Hepatocyte (in vitro differentiated cells): ENCODE measurements at regions not wholly inside any gene's neighbourhood (a gene's known extent, or its start where the extent isn't known, plus 50 kb on each side); places are given as distances from the start of the nearest gene placed in this dataset.

Experiments used
- CTCF ChIP-seq: fragments of 200-600 bp; sonication (generic); IDR thresholded peaks from 2 replicates; pipeline ENCODE4 v1.5.1; 2016; ENCODE audit warnings: antibody characterized with exemption, mild to moderate bottlenecking; ENCODE audit not compliant: poor library complexity
- EZH2 ChIP-seq: fragments of 200-600 bp; sonication (generic); IDR thresholded peaks from 2 replicates; pipeline ENCODE4 v1.6.1; 2016; ENCODE audit warnings: antibody characterized with exemption, mild to moderate bottlenecking, borderline replicate concordance

- TF ChIP-seq CTCF = no peak
- TF ChIP-seq EZH2 = no peak
Measured at GRCh38 chr20:17870086-17870740, 98.4 kb downstream of the SNX5 start.
